ENCODE measurements at regions not wholly inside any gene's neighbourhood (a gene's known extent, or its start where the extent isn't known, plus 50 kb on each side); places are given as distances from the start of the nearest gene placed in this dataset.

- ATAC-seq (ENCODE audit: low FRiP score) (no peak), DNase-seq (ENCODE audit: low spot score) (no peak)
- TF ChIP-seq, protein P1, sequence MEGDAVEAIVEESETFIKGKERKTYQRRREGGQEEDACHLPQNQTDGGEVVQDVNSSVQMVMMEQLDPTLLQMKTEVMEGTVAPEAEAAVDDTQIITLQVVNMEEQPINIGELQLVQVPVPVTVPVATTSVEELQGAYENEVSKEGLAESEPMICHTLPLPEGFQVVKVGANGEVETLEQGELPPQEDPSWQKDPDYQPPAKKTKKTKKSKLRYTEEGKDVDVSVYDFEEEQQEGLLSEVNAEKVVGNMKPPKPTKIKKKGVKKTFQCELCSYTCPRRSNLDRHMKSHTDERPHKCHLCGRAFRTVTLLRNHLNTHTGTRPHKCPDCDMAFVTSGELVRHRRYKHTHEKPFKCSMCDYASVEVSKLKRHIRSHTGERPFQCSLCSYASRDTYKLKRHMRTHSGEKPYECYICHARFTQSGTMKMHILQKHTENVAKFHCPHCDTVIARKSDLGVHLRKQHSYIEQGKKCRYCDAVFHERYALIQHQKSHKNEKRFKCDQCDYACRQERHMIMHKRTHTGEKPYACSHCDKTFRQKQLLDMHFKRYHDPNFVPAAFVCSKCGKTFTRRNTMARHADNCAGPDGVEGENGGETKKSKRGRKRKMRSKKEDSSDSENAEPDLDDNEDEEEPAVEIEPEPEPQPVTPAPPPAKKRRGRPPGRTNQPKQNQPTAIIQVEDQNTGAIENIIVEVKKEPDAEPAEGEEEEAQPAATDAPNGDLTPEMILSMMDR (IDR thresholded peaks at IDR 0.05) = no peak
These were observed 388.5 kb downstream of the VPS13C start for GRCh38 chr15:61671736-61672135.

DNA sequence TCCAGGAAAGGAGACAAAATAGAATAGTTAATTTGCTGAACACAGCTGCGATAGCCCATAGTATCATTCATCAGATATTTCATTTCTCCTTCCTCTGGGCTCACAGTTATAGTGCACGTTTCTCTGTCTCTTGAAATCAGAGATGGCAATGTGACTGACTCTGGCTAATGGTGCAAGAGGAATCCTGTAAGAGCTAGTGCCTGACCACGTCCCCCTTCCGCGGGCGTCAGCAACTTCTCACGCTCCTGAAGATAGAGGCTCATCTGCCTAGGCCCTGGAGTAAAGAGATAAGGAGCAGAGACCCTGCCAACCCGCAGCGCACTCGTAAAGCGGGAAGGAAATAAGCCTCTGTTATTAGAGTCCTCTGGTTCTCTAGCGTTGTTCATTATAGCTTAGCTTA, 391.8 kb downstream of the VPS13C start:
- TF ChIP-seq, protein P1 (IDR thresholded peaks at IDR 0.05) = no peak
- no peak for ATAC-seq (ENCODE audit: low FRiP score)
- no peak for DNase-seq (ENCODE audit: low spot score)

GRCh38 chr15:61661791-61662190, 398.5 kb downstream of the VPS13C start:
- DNase-seq (ENCODE audit: low spot score) = no peak
- ATAC-seq (ENCODE audit: low FRiP score) = peak; percentile 20
- TF ChIP-seq, protein P1 (IDR thresholded peaks at IDR 0.05) = no peak

- peak; percentile 63 for ATAC-seq (ENCODE audit: low FRiP score)
- TF ChIP-seq, protein P1 (IDR thresholded peaks at IDR 0.05) = no peak
- DNase-seq (ENCODE audit: low spot score) = no peak
These were observed 399.7 kb downstream of the VPS13C start for GRCh38 chr15:61660579-61660978.

DNA sequence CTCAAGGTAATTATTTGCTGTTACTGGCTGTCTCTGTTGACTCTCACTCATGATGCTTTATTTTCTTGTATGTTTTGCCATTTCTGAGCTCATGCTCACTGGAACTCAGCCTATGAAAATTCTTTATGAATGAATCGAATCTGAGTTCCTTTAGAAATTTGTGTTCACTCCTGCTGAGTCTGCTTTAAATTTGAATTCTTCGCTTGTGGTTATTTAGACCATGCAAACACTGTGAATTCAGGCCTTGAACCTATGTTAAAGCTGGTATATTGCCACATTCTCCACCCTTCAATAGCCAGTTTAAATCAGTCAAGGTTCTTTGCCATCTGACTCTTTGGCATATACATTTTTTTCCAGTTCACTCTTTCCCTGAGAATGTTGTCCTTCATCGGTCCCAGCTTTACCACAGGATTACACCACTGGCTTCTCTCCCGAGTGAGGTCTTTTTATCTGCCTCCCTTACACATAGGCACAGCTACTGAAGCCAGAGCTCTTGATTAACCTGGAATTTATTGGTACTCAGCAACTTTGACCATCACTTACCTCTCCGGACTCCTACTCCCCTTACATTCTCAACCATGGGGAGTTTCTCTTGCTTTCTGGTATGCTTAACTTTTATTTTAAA, 400.6 kb downstream of the VPS13C start:
- DNase-seq (ENCODE audit: low spot score) = no peak
- TF ChIP-seq, protein P1 (IDR thresholded peaks at IDR 0.05) = no peak
- ATAC-seq (ENCODE audit: low FRiP score) = no peak

- ATAC-seq (ENCODE audit: low FRiP score) = no peak
- no peak for DNase-seq (ENCODE audit: low spot score)
- TF ChIP-seq, protein P1 (IDR thresholded peaks at IDR 0.05) = no peak
These were observed 402.8 kb downstream of the VPS13C start for GRCh38 chr15:61657461-61657860.

- DNase-seq (ENCODE audit: low spot score) (no peak), ATAC-seq (ENCODE audit: low FRiP score) (no peak)
- TF ChIP-seq, protein P1 (IDR thresholded peaks at IDR 0.05) = no peak
These were observed 403.9 kb downstream of the VPS13C start for GRCh38 chr15:61656391-61656790.
